Adrenal gland (tissue), 5 donors: ENCODE measurements at regions not wholly inside any gene's neighbourhood (a gene's known extent, or its start where the extent isn't known, plus 50 kb on each side); places are given as distances from the start of the nearest gene placed in this dataset.

Experiments
- CTCF ChIP-seq, 6 experiments: fragments of 450-650 bp in 4 of 6; fragments of 200-600 bp in 2 of 6; sonication (generic) in 1 of 6; IDR thresholded peaks; 1 replicate in 5 of 6; 2 replicates in 1 of 6; pipeline versions ENCODE4 v1.5.1 to v1.8.0; 2016 to 2021; ENCODE audit warnings: antibody characterized with exemption in 6 of 6, mild to moderate bottlenecking in 2 of 6, moderate library complexity in 1 of 6
- POLR2A ChIP-seq, 2 donors: fragments of 450-650 bp; IDR thresholded peaks; one replicate each; pipeline ENCODE4 v1.6.1; 2017; ENCODE audit warnings: antibody characterized with exemption in 2 of 2, mild to moderate bottlenecking in 2 of 2, moderate library complexity in 1 of 2
- donor health status: DM: no; HTN: no; CAD: no.

DNA sequence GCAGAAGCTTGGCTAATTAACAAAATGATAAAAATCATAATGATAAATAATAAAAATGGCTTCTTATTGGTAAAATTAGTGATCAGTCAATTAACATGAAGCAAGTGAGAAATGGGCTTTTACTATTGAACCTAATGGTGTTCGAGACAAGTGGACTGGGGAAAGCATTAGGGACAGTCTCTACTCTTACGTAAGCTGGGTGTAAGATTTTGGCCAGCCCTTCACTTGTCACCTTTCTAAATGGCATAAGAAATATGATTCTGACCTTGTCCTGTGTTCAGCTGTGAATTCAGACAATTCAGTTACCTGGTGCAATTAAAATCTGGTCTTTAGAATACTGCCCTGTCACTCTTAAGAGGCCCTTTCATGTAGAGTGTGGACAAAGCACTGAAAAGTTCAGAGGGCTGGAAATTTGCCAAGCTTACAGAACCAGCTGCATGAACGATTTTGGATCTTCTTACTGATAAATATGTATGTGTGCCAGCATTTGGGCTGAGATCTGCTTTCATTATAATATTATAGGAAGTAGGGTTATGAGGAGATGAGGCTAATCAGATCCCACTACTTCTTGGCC, 115.9 kb downstream of the QRSL1 start:
- TF ChIP-seq CTCF (IDR thresholded peaks at IDR 0.05) = no peak
- TF ChIP-seq POLR2A (IDR thresholded peaks at IDR 0.05) = no peak
